Upper lobe of left lung (tissue), 6 donors: ENCODE measurements at regions not wholly inside any gene's neighbourhood (a gene's known extent, or its start where the extent isn't known, plus 50 kb on each side); places are given as distances from the start of the nearest gene placed in this dataset.

Experiments
- ATAC-seq, 2 donors: fragments of 200-7000 bp; cut with Tn5 transposase; one replicate each; pipeline ENCODE4 v1.9.1; 2022; ENCODE audit warnings: mild to moderate bottlenecking in 2 of 2, moderate library complexity in 2 of 2; ENCODE audit not compliant: low FRiP score in 2 of 2
- DNase-seq, 2 donors: peaks; one replicate each; pipeline ENCODE4 v3.0.0-alpha.2; 2019 to 2020
- H3K27ac ChIP-seq, 4 donors: fragments of 200-600 bp; sonication (generic); one replicate each; pipeline ENCODE4 v1.5.1; 2016 to 2019
- H3K27me3 ChIP-seq, 4 donors: fragments of 200-600 bp; sonication (generic); one replicate each; pipeline ENCODE4 v1.5.1; 2017 to 2019
- H3K36me3 ChIP-seq, 4 donors: fragments of 200-600 bp; sonication (generic); one replicate each; pipeline ENCODE4 v1.5.1; 2016 to 2019
- H3K4me1 ChIP-seq, 4 donors: fragments of 200-600 bp; sonication (generic); one replicate each; pipeline ENCODE4 v1.5.1; 2018 to 2019
- H3K4me3 ChIP-seq, 4 donors: fragments of 200-600 bp; sonication (generic); one replicate each; pipeline ENCODE4 v1.5.1; 2017 to 2019; ENCODE audit warnings: mild to moderate bottlenecking in 2 of 4, moderate library complexity in 1 of 4
- H3K9me3 ChIP-seq, 4 donors: fragments of 200-600 bp; sonication (generic); one replicate each; pipeline ENCODE4 v1.5.1; 2018 to 2019
- CTCF ChIP-seq, 6 experiments: fragments of 450-650 bp in 4 of 6; fragments of 200-600 bp in 2 of 6; sonication (generic) in 2 of 6; IDR thresholded peaks; one replicate each; pipeline ENCODE4 v1.5.1; 2016 to 2019; ENCODE audit warnings: antibody characterized with exemption in 6 of 6
- EP300 ChIP-seq, 4 donors: sonication (generic); formaldehyde crosslinking; IDR thresholded peaks; one replicate each; pipeline ENCODE4 v1.5.1; 2017; ENCODE audit warnings: antibody characterized with exemption in 4 of 4, control low read depth in 2 of 4
- POLR2A ChIP-seq, 4 donors: fragments of 450-650 bp; IDR thresholded peaks; one replicate each; pipeline ENCODE4 v1.5.1; 2016 to 2017; ENCODE audit warnings: antibody characterized with exemption in 4 of 4, mild to moderate bottlenecking in 2 of 4
- POLR2AphosphoS5 ChIP-seq, 2 donors: sonication (generic); formaldehyde crosslinking; IDR thresholded peaks; one replicate each; pipeline ENCODE4 v1.5.1; 2017; ENCODE audit warnings: antibody characterized with exemption in 2 of 2
- WGBS, 2 donors: methylation state at CpG; one replicate each; pipeline ENCODE4 v1.1.5; 2017 to 2018; 5-methylcytosine and 5-hydroxymethylcytosine counted together
- donor health status: DM: no; HTN: no; CAD: no; lungs with moderate emphysema.
- donor health status: DM: no; HTN: yes; CAD: no; lungs with severe emphysema.

GRCh38 chr22:49237703-49238102 is 590.0 kb downstream of the BRD1 start:
- Histone ChIP-seq H3K9me3 (no peaks in the 10 kb centered on the region), H3K4me3 (no peak overlapping the region), H3K4me1 (peaks cover 0 to 7% (median 0%) of the 10 kb centered on the region in 4 donors), H3K27ac (no peak overlapping the region), H3K27me3 (no peaks in the 10 kb centered on the region), H3K36me3 (no peaks in the 10 kb centered on the region)
- ATAC-seq (no peak), DNase-seq (no peak)
- TF ChIP-seq CTCF (IDR thresholded peaks at IDR 0.05), result no peak
- no peak for TF ChIP-seq EP300 (IDR thresholded peaks at IDR 0.05)
- TF ChIP-seq POLR2AphosphoS5 (IDR thresholded peaks at IDR 0.05), result no peak
- no peak for TF ChIP-seq POLR2A (IDR thresholded peaks at IDR 0.05)
- whole genome bisulfite sequencing, 2 donors, result 43 to 50% methylated on average over 4 to 6 of the region's 7 CpGs

GRCh38 chr22:49237279-49237678 is 590.4 kb downstream of the BRD1 start:
- Histone ChIP-seq H3K4me3 (no peak overlapping the region), H3K27ac (no peak overlapping the region), H3K27me3 (no peaks in the 10 kb centered on the region), H3K9me3 (no peaks in the 10 kb centered on the region), H3K36me3 (no peaks in the 10 kb centered on the region), H3K4me1 (peaks cover 0 to 7% (median 0%) of the 10 kb centered on the region in 4 donors)
- no peak for TF ChIP-seq EP300 (IDR thresholded peaks at IDR 0.05)
- no peak for TF ChIP-seq CTCF (IDR thresholded peaks at IDR 0.05)
- TF ChIP-seq POLR2AphosphoS5 (IDR thresholded peaks at IDR 0.05), result no peak
- no peak for TF ChIP-seq POLR2A (IDR thresholded peaks at IDR 0.05)
- WGBS, 2 donors, result 80 to 92% methylated on average over 3 of the region's 3 CpGs
- DNase-seq (no peak), ATAC-seq (no peak)

GRCh38 chr22:49236541-49237075 is 591.1 kb downstream of the BRD1 start:
- no peaks in the 10 kb centered on the region for H3K36me3 ChIP-seq
- H3K4me3 ChIP-seq, result no peak overlapping the region
- TF ChIP-seq POLR2AphosphoS5 (IDR thresholded peaks at IDR 0.05), result no peak
- no peak for TF ChIP-seq CTCF (IDR thresholded peaks at IDR 0.05)
- no peak for TF ChIP-seq EP300 (IDR thresholded peaks at IDR 0.05)
- TF ChIP-seq POLR2A (IDR thresholded peaks at IDR 0.05), result no peak
- no peak overlapping the region for H3K27ac ChIP-seq
- H3K27me3 ChIP-seq, result no peaks in the 10 kb centered on the region
- ATAC-seq, result no peak
- peaks cover 0 to 7% (median 0%) of the 10 kb centered on the region in 4 donors for H3K4me1 ChIP-seq
- no peak for DNase-seq
- no peaks in the 10 kb centered on the region for H3K9me3 ChIP-seq
- 88 to 94% methylated on average over 10 to 11 of the region's 11 CpGs for WGBS, 2 donors

- no peak for DNase-seq
Observed at GRCh38 chr22:49235463-49236300, 592.0 kb downstream of the BRD1 start.

More at GRCh38 chr22:49235463-49236300, 592.0 kb downstream of the BRD1 start:
- no peak for TF ChIP-seq CTCF (IDR thresholded peaks at IDR 0.05)
- TF ChIP-seq POLR2A (IDR thresholded peaks at IDR 0.05), result no peak
- no peak for TF ChIP-seq POLR2AphosphoS5 (IDR thresholded peaks at IDR 0.05)
- H3K27me3 ChIP-seq, result no peaks in the 10 kb centered on the region
- H3K9me3 ChIP-seq, result no peaks in the 10 kb centered on the region
- 64 to 69% methylated on average over 10 to 11 of the region's 13 CpGs for WGBS, 2 donors
- no peaks in the 10 kb centered on the region for H3K36me3 ChIP-seq
- ATAC-seq, result no peak
- no peak overlapping the region for H3K27ac ChIP-seq
- peaks cover 0 to 7% (median 0%) of the 10 kb centered on the region in 4 donors for H3K4me1 ChIP-seq
- H3K4me3 ChIP-seq, result no peak overlapping the region
